Astrocyte (in vitro differentiated cells and primary cell): ENCODE measurements at regions not wholly inside any gene's neighbourhood (a gene's known extent, or its start where the extent isn't known, plus 50 kb on each side); places are given as distances from the start of the nearest gene placed in this dataset.

Source experiments
- EZH2 ChIP-seq: IDR thresholded peaks from 2 replicates; pipeline ENCODE4 v1.6.1; 2012; ENCODE audit warnings: mild to moderate bottlenecking, low read length, inconsistent platforms; ENCODE audit not compliant: insufficient read depth
- TF ChIP-seq, protein P1 (sequence below): IDR thresholded peaks from 2 replicates; pipeline ENCODE4 v1.5.1; 2011; ENCODE audit warnings: low read depth, mild to moderate bottlenecking, inconsistent platforms, low read length, moderate library complexity; ENCODE audit not compliant: insufficient read depth

GRCh38 chr2:177051278-177051677 lies 161.3 kb upstream of the HNRNPA3 start:
- TF ChIP-seq, protein P1, sequence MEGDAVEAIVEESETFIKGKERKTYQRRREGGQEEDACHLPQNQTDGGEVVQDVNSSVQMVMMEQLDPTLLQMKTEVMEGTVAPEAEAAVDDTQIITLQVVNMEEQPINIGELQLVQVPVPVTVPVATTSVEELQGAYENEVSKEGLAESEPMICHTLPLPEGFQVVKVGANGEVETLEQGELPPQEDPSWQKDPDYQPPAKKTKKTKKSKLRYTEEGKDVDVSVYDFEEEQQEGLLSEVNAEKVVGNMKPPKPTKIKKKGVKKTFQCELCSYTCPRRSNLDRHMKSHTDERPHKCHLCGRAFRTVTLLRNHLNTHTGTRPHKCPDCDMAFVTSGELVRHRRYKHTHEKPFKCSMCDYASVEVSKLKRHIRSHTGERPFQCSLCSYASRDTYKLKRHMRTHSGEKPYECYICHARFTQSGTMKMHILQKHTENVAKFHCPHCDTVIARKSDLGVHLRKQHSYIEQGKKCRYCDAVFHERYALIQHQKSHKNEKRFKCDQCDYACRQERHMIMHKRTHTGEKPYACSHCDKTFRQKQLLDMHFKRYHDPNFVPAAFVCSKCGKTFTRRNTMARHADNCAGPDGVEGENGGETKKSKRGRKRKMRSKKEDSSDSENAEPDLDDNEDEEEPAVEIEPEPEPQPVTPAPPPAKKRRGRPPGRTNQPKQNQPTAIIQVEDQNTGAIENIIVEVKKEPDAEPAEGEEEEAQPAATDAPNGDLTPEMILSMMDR, result no peak
- no peak for TF ChIP-seq EZH2
